Testis (tissue), 2 donors: ENCODE measurements at regions not wholly inside any gene's neighbourhood (a gene's known extent, or its start where the extent isn't known, plus 50 kb on each side); places are given as distances from the start of the nearest gene placed in this dataset.

Experiments
- CTCF ChIP-seq, 3 experiments: fragments of 450-650 bp in 2 of 3; fragments of 200-600 bp in 1 of 3; sonication (generic) in 1 of 3; IDR thresholded peaks; one replicate each; pipeline ENCODE4 v1.5.1; 2016 to 2019; ENCODE audit warnings: antibody characterized with exemption in 3 of 3, mild to moderate bottlenecking in 2 of 3, moderate library complexity in 1 of 3
- POLR2A ChIP-seq: fragments of 450-650 bp; IDR thresholded peaks from one replicate; pipeline ENCODE4 v1.6.1; 2017; ENCODE audit warnings: antibody characterized with exemption, mild to moderate bottlenecking, moderate library complexity

DNA sequence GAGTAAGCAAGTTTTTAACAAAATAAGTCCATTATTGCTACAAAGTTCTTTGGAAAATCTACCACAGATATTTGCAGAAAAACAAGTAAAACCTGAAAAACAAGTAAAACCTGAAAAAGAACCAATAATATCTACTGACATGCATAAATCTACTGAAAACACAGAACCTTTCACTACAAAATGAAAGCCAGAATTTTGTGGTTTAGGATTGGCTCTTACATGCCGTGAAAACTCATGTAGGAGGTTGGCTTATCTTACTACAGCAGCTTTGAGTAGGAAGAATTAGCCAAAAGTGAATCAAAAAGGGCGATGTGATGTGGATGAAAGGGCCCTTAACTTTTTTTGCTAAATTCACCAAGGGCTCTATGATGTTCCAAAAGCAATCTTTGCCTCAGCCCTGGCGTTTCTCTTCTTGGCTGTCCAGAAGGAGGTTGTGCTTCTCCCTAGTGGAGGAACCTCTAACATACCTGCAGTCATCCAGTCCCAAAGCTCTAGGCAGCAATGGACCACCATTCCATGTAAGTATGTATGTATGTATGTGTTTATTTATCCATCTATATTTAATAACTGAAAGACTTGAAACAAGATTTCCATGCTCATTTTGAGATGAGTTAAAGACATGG is 93.5 kb upstream of the ZNF804B start:
- no peak for TF ChIP-seq CTCF (IDR thresholded peaks at IDR 0.05)
- TF ChIP-seq POLR2A = no peak
